ENCODE measurements at regions not wholly inside any gene's neighbourhood (a gene's known extent, or its start where the extent isn't known, plus 50 kb on each side); places are given as distances from the start of the nearest gene placed in this dataset.
A peak's percentile ranks its signal among the peaks of the same experiment; 100 is the strongest.

GRCh38 chr5:168214071-168214470 lies 77.4 kb upstream of the WWC1 start:
- no peak for TF ChIP-seq CTCF (IDR thresholded peaks at IDR 0.05)

- no peak for TF ChIP-seq CTCF (IDR thresholded peaks at IDR 0.05)
Observed at GRCh38 chr5:168214886-168215285, 76.6 kb upstream of the WWC1 start.

- no peak for TF ChIP-seq CTCF (IDR thresholded peaks at IDR 0.05)
Observed at GRCh38 chr5:168215646-168216045, 75.8 kb upstream of the WWC1 start.

GRCh38 chr5:168216989-168217388 lies 74.5 kb upstream of the WWC1 start:
- TF ChIP-seq CTCF (IDR thresholded peaks at IDR 0.05), result no peak

GRCh38 chr5:168217497-168217896 lies 73.9 kb upstream of the WWC1 start:
- TF ChIP-seq CTCF (IDR thresholded peaks at IDR 0.05), result no peak

GRCh38 chr5:168218746-168219145 lies 72.7 kb upstream of the WWC1 start:
- no peak for TF ChIP-seq CTCF (IDR thresholded peaks at IDR 0.05)

- TF ChIP-seq CTCF (IDR thresholded peaks at IDR 0.05), result peak; percentile 90
Observed at GRCh38 chr5:168219515-168220410, 71.7 kb upstream of the WWC1 start.

Measured in LNCAP (cell line).